RWPE2 (cell line): ENCODE measurements at regions not wholly inside any gene's neighbourhood (a gene's known extent, or its start where the extent isn't known, plus 50 kb on each side); places are given as distances from the start of the nearest gene placed in this dataset.

Experiments used
- ATAC-seq: fragments of 200-7000 bp; cut with Tn5 transposase; 3 replicates; pipeline ENCODE4 v1.9.1; 2021; ENCODE audit warnings: low read depth
- DNase-seq: peaks from one replicate; pipeline ENCODE4 v3.0.0-alpha.2; 2020; ENCODE audit warnings: low spot score
- H3K27ac ChIP-seq: fragments of 450-650 bp; 2 replicates; pipeline ENCODE4 v1.5.1; 2017; ENCODE audit warnings: mild to moderate bottlenecking; ENCODE audit not compliant: poor library complexity, severe bottlenecking
- H3K27me3 ChIP-seq: fragments of 250-450 bp; sonication (Bioruptor Pico); 2 replicates; pipeline ENCODE4 v1.5.1; 2021; ENCODE audit warnings: mild to moderate bottlenecking, moderate library complexity; ENCODE audit not compliant: insufficient read depth, poor library complexity, severe bottlenecking
- H3K36me3 ChIP-seq: fragments of 250-450 bp; sonication (Bioruptor Pico); 2 replicates; pipeline ENCODE4 v1.5.1; 2020; ENCODE audit warnings: low read depth, mild to moderate bottlenecking, moderate library complexity
- H3K4me1 ChIP-seq: fragments of 250-450 bp; sonication (Bioruptor Pico); 2 replicates; pipeline ENCODE4 v1.5.1; 2021; ENCODE audit warnings: mild to moderate bottlenecking, moderate library complexity; ENCODE audit not compliant: insufficient read depth, poor library complexity, severe bottlenecking
- H3K4me3 ChIP-seq: fragments of 250-450 bp; sonication (Bioruptor Pico); 2 replicates; pipeline ENCODE4 v1.5.1; 2021; ENCODE audit warnings: mild to moderate bottlenecking, moderate library complexity; ENCODE audit not compliant: severe bottlenecking
- H3K9me3 ChIP-seq: fragments of 250-450 bp; sonication (Bioruptor Pico); 2 replicates; pipeline ENCODE4 v1.5.1; 2021; ENCODE audit warnings: mild to moderate bottlenecking, moderate library complexity; ENCODE audit not compliant: severe bottlenecking
- TF ChIP-seq, protein P1 (sequence below): fragments of 450-650 bp; IDR thresholded peaks from one replicate; pipeline ENCODE4 v1.5.1; 2017; ENCODE audit warnings: mild to moderate bottlenecking, moderate library complexity; ENCODE audit not compliant: poor library complexity, severe bottlenecking

DNA sequence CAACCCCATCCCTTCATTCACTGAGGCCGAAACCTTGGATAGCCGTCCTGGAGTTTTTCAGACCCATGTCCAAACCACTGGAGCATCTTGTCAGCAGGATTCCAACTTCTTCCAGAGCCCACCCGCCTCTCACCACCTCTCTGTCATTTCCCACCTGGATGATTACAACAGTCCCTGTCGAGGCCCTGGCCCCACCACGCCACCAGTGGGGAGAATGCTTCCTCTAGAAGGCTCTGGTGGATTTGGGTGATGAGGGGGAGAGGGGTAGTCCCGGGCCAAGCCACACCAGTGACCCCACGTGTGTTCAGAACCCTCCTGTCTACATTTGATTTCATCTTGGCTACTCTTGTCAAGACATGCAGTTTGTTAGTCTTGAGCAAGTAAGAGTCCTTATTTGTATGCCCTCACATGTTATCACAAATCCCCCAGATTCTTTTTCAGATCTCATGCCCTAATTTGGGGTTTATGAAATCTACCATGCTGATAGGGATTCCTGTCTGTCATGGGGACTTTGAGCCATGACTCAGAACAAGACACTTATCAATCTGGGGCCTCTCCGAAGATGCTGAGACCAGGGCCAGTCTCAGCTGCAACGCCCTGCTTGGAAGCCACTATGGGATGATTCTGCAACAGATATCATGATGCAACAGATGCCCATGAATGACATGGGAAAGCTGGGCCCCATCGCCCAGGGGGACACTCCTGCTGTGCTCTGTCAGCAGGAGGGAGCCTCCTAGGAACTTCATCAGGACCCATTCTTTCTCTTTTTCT lies 186.1 kb downstream of the ZFP36L2 start:
- no peaks in the 10 kb centered on the region for H3K9me3 ChIP-seq
- no peaks in the 10 kb centered on the region for H3K27me3 ChIP-seq
- peak overlapping the region; percentile 97 for H3K27ac ChIP-seq
- H3K4me1 ChIP-seq, result peaks cover 45% of the 10 kb centered on the region
- DNase-seq (peak; percentile 30), ATAC-seq (no peak; the same call in 2 of the 3 replicates)
- no peaks in the 10 kb centered on the region for H3K36me3 ChIP-seq
- TF ChIP-seq, protein P1, sequence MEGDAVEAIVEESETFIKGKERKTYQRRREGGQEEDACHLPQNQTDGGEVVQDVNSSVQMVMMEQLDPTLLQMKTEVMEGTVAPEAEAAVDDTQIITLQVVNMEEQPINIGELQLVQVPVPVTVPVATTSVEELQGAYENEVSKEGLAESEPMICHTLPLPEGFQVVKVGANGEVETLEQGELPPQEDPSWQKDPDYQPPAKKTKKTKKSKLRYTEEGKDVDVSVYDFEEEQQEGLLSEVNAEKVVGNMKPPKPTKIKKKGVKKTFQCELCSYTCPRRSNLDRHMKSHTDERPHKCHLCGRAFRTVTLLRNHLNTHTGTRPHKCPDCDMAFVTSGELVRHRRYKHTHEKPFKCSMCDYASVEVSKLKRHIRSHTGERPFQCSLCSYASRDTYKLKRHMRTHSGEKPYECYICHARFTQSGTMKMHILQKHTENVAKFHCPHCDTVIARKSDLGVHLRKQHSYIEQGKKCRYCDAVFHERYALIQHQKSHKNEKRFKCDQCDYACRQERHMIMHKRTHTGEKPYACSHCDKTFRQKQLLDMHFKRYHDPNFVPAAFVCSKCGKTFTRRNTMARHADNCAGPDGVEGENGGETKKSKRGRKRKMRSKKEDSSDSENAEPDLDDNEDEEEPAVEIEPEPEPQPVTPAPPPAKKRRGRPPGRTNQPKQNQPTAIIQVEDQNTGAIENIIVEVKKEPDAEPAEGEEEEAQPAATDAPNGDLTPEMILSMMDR, result no peak
- no peak overlapping the region for H3K4me3 ChIP-seq

DNA sequence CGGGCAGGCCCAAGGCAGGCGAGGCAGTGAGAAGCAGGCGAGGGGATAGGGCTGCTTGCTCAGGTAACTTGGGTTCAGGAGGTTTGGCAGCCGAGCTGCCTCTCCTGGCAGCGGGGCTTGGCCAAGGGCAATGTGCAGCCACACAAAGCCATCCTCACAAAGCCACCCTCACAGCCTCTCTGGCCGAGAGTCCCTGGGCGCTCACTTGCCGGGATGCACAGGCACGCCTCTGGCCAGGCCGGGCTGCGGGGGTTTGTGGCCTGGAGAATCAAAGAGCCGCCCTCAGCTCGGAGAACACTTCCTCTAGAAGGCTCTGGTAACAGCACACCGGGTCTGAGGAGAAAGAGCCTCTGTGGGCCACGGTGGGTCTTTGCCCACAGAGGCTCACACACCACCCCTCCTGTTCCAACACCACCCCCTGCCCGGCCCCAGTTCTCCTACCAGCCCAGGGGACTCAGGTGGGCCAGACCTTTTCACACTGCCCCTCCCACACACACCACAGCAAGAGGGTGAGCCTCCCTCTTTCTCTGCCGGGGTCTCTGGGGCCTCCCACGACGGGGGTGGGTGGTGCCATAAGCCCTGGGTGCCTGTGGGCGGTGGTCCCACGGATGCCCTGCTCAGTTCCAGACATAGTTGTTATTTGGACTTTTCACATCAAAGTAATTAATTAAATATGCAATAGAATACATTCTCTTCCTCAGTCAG lies 186.9 kb downstream of the ZFP36L2 start:
- ATAC-seq (no peak), DNase-seq (peak; percentile 55)
- H3K36me3 ChIP-seq, result no peaks in the 10 kb centered on the region
- H3K4me3 ChIP-seq, result no peak overlapping the region
- no peaks in the 10 kb centered on the region for H3K27me3 ChIP-seq
- peaks cover 45% of the 10 kb centered on the region for H3K4me1 ChIP-seq
- H3K27ac ChIP-seq, result peak overlapping the region; percentile 97
- TF ChIP-seq, protein P1, result no peak
- H3K9me3 ChIP-seq, result no peaks in the 10 kb centered on the region

DNA sequence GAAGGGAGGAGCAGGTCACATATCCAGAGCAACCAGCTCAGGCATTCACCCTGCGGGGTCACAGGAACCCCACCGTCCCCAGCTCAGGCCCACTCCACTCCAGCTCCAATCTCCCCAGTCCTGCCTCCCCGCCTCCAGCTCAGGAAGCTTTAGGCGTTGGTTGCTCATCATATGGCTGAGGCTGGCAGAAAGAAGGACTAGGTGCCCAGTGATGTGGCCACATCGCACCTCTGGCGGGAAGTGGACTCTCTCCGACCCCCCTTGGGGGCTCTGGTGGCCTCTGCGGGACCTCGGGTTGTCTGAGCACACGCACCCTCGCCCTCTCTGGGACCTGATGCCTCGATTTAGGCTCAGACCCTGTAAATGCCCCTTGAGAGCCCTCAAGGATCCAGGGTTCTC lies 187.7 kb downstream of the ZFP36L2 start:
- Histone ChIP-seq H3K36me3 (no peaks in the 10 kb centered on the region), H3K4me3 (no peak overlapping the region), H3K4me1 (peaks cover 45% of the 10 kb centered on the region), H3K9me3 (no peaks in the 10 kb centered on the region), H3K27ac (peak overlapping the region; percentile 97), H3K27me3 (no peaks in the 10 kb centered on the region)
- ATAC-seq (no peak), DNase-seq (no peak)
- TF ChIP-seq, protein P1, result no peak

DNA sequence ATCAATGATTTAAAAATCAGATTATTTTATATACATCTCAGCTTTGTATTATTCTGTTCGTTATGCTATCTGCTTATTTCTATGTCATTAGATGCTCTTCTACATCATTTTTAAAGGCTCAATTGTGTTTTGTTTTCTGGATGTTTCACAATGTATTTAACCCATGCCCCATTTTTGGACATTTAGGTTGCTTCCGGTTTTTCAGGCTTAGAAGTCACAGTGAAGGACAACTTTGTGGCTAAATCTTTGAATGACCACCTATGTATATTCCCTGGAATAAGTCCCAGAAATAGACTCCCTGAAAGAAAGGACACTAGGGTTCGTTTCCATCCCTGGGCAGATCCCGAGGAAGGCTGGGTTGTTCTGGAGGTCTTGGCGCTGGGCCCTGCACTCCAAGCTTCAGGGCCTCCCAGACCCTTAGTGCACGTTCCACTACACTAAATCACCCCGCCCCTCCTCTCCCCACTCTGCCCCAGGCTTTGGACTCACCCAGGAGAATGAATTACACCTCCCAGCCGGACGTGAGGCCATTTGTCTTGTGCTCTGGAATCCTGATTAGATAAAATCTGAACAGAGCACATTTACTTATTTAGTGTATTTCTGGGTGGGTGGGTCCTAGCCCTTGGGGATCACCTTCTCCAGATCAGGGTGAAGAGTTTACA lies 188.2 kb downstream of the ZFP36L2 start:
- TF ChIP-seq, protein P1, result no peak
- peak; percentile 11 for DNase-seq
- H3K36me3 ChIP-seq, result no peaks in the 10 kb centered on the region
- no peak overlapping the region for H3K4me3 ChIP-seq
- peak; percentile 7; the same call in 1 of the 3 replicates for ATAC-seq
- no peaks in the 10 kb centered on the region for H3K27me3 ChIP-seq
- peaks cover 45% of the 10 kb centered on the region for H3K4me1 ChIP-seq
- no peaks in the 10 kb centered on the region for H3K9me3 ChIP-seq
- peak overlapping the region; percentile 97 for H3K27ac ChIP-seq
